Neural cell (in vitro differentiated cells): ENCODE measurements at regions not wholly inside any gene's neighbourhood (a gene's known extent, or its start where the extent isn't known, plus 50 kb on each side); places are given as distances from the start of the nearest gene placed in this dataset.

Experiments
- H2AFZ ChIP-seq: fragments of 200-600, 300-800 bp; sonication (generic), shearing (Covaris generic); 2 replicates; pipeline ENCODE4 v1.6.0; 2014; ENCODE audit warnings: low read depth, mild to moderate bottlenecking, antibody characterized with exemption, low read length, moderate library complexity
- H3F3A ChIP-seq: fragments of 200-600 bp; shearing (Covaris generic); 2 replicates; pipeline ENCODE4 v1.6.1; 2016; ENCODE audit warnings: mild to moderate bottlenecking, moderate library complexity, mixed read lengths, antibody characterized with exemption, low read length; ENCODE audit not compliant: insufficient read depth, poor library complexity, severe bottlenecking
- H3K27ac ChIP-seq: fragments of 200-600, 300-800 bp; sonication (generic), shearing (Covaris generic); 2 replicates; pipeline ENCODE4 v1.5.1; 2014; ENCODE audit warnings: mild to moderate bottlenecking, low read length, moderate library complexity
- H3K27me3 ChIP-seq: fragments of 300-800, 200-600 bp; sonication (generic), shearing (Covaris generic); 2 replicates; pipeline ENCODE4 v1.6.0; 2014; ENCODE audit warnings: mild to moderate bottlenecking, low read depth, low read length, moderate library complexity; ENCODE audit not compliant: insufficient read depth
- H3K36me3 ChIP-seq: fragments of 300-800, 200-600 bp; sonication (generic), shearing (Covaris generic); 2 replicates; pipeline ENCODE4 v1.5.1; 2014; ENCODE audit warnings: mild to moderate bottlenecking, antibody characterized with exemption, low read length, moderate library complexity; ENCODE audit not compliant: insufficient read depth
- H3K4me2 ChIP-seq: fragments of 300-800, 200-600 bp; sonication (generic), shearing (Covaris generic); 2 replicates; pipeline ENCODE4 v1.6.0; 2014; ENCODE audit warnings: mild to moderate bottlenecking, low read length
- H3K4me3 ChIP-seq: fragments of 300-800, 200-600 bp; sonication (generic), shearing (Covaris generic); 2 replicates; pipeline ENCODE4 v1.5.1; 2014; ENCODE audit warnings: mild to moderate bottlenecking, low read length, moderate library complexity
- H3K79me2 ChIP-seq: fragments of 200-600 bp; shearing (Covaris generic); replicated peaks from 2 replicates; pipeline ENCODE4 v1.6.0; 2014; ENCODE audit warnings: mild to moderate bottlenecking, low read length, moderate library complexity; ENCODE audit not compliant: insufficient read depth
- H3K9ac ChIP-seq: fragments of 300-800, 200-600 bp; sonication (generic), shearing (Covaris generic); 2 replicates; pipeline ENCODE4 v1.6.1; 2016; ENCODE audit warnings: mild to moderate bottlenecking, low read length, mixed read lengths
- H3K9me2 ChIP-seq: fragments of 200-600 bp; shearing (Covaris generic); 2 replicates; pipeline ENCODE4 v1.6.1; 2016; ENCODE audit warnings: mild to moderate bottlenecking, low read length, mixed read lengths; ENCODE audit not compliant: insufficient read depth
- H3K9me3 ChIP-seq: fragments of 200-600, 300-800 bp; sonication (generic), shearing (Covaris generic); 2 replicates; pipeline ENCODE4 v1.6.1; 2016; ENCODE audit warnings: mild to moderate bottlenecking, mixed run types, low read length, moderate library complexity, mixed read lengths
- H4K20me1 ChIP-seq: fragments of 200-600 bp; shearing (Covaris generic); 2 replicates; pipeline ENCODE4 v1.6.1; 2016; ENCODE audit warnings: mild to moderate bottlenecking, mixed run types; ENCODE audit not compliant: insufficient read depth
- CTCF ChIP-seq: fragments of 450-650 bp; IDR thresholded peaks from 2 replicates; pipeline ENCODE4 v1.5.1; 2014; ENCODE audit warnings: antibody characterized with exemption, mild to moderate bottlenecking, moderate library complexity; ENCODE audit not compliant: poor library complexity, severe bottlenecking
- EP300 ChIP-seq: fragments of 450-650 bp; conservative IDR thresholded peaks from 2 replicates; pipeline ENCODE4 v1.6.1; 2014; ENCODE audit warnings: antibody characterized with exemption, mild to moderate bottlenecking, moderate library complexity; ENCODE audit not compliant: poor library complexity, severe bottlenecking
- EZH2 ChIP-seq: fragments of 200-600, 300-800 bp; shearing (Covaris generic), sonication (generic); IDR thresholded peaks from 2 replicates; pipeline ENCODE4 v1.6.1; 2014; ENCODE audit warnings: antibody characterized with exemption, low read length, borderline replicate concordance, mild to moderate bottlenecking; ENCODE audit not compliant: insufficient read depth, poor library complexity, severe bottlenecking
- MXI1 ChIP-seq: fragments of 450-650 bp; conservative IDR thresholded peaks from 2 replicates; pipeline ENCODE4 v1.6.1; 2014; ENCODE audit warnings: antibody characterized with exemption, mild to moderate bottlenecking; ENCODE audit not compliant: poor library complexity, severe bottlenecking
- POLR2AphosphoS5 ChIP-seq: IDR thresholded peaks from 2 replicates; pipeline ENCODE4 v1.6.1; 2012
- RAD21 ChIP-seq: fragments of 450-650 bp; conservative IDR thresholded peaks from 2 replicates; pipeline ENCODE4 v1.6.1; 2014; ENCODE audit warnings: antibody characterized with exemption, mild to moderate bottlenecking, moderate library complexity
- SMC3 ChIP-seq: fragments of 450-650 bp; conservative IDR thresholded peaks from 2 replicates; pipeline ENCODE4 v1.6.1; 2014; ENCODE audit warnings: antibody characterized with exemption, mild to moderate bottlenecking, moderate library complexity; ENCODE audit not compliant: poor library complexity
- TAF1 ChIP-seq: IDR thresholded peaks from 2 replicates; pipeline ENCODE4 v1.6.1; 2012; ENCODE audit warnings: low read depth
- TF ChIP-seq, protein P1 (sequence below): IDR thresholded peaks from 2 replicates; pipeline ENCODE4 v1.6.1; 2012; ENCODE audit warnings: borderline replicate concordance

DNA sequence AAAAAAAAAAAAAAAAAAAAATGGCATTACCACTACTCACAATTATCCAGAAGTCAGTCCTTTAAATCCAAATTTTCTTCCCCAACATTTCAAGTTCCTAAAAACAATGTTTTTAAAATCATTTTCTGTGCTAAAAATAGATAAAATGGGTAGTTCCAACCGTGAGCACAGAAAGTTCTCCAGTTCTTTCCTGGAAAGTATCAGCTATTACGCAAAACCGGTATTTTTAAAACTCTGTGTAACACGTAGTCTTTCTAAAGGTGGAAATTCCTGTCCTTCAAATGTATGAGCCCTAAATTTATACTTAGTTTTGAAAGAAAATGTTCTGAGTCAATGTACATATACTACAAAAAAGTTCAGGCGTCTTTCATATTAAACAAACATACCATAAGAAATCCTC is 83.5 kb upstream of the SCAF8 start:
- Histone ChIP-seq H2AFZ (no peak overlapping the region), H4K20me1 (no peaks in the 10 kb centered on the region), H3K36me3 (no peaks in the 10 kb centered on the region), H3K27me3 (no peaks in the 10 kb centered on the region), H3K79me2 (no peaks in the 10 kb centered on the region), H3K9ac (no peak overlapping the region), H3K9me3 (peaks cover 3% of the 10 kb centered on the region), H3K4me3 (no peak overlapping the region), H3K27ac (no peak overlapping the region), H3K9me2 (no peaks in the 10 kb centered on the region), H3K4me2 (no peak overlapping the region), H3F3A (no peaks in the 10 kb centered on the region)
- TF ChIP-seq, protein P1, sequence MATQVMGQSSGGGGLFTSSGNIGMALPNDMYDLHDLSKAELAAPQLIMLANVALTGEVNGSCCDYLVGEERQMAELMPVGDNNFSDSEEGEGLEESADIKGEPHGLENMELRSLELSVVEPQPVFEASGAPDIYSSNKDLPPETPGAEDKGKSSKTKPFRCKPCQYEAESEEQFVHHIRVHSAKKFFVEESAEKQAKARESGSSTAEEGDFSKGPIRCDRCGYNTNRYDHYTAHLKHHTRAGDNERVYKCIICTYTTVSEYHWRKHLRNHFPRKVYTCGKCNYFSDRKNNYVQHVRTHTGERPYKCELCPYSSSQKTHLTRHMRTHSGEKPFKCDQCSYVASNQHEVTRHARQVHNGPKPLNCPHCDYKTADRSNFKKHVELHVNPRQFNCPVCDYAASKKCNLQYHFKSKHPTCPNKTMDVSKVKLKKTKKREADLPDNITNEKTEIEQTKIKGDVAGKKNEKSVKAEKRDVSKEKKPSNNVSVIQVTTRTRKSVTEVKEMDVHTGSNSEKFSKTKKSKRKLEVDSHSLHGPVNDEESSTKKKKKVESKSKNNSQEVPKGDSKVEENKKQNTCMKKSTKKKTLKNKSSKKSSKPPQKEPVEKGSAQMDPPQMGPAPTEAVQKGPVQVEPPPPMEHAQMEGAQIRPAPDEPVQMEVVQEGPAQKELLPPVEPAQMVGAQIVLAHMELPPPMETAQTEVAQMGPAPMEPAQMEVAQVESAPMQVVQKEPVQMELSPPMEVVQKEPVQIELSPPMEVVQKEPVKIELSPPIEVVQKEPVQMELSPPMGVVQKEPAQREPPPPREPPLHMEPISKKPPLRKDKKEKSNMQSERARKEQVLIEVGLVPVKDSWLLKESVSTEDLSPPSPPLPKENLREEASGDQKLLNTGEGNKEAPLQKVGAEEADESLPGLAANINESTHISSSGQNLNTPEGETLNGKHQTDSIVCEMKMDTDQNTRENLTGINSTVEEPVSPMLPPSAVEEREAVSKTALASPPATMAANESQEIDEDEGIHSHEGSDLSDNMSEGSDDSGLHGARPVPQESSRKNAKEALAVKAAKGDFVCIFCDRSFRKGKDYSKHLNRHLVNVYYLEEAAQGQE = no peak
- TF ChIP-seq RAD21 (no peak), TAF1 (no peak), SMC3 (no peak), EZH2 (no peak)

GRCh38 chr6:154650351-154650750 is 82.9 kb upstream of the SCAF8 start:
- H3K9me3 ChIP-seq = peaks cover 3% of the 10 kb centered on the region
- no peaks in the 10 kb centered on the region for H3K27me3 ChIP-seq
- H3K9me2 ChIP-seq = no peaks in the 10 kb centered on the region
- no peak overlapping the region for H2AFZ ChIP-seq
- no peaks in the 10 kb centered on the region for H3K36me3 ChIP-seq
- TF ChIP-seq MXI1 (no peak), EZH2 (no peak), EP300 (no peak), CTCF (no peak), RAD21 (no peak), TAF1 (no peak), SMC3 (no peak), POLR2AphosphoS5 (no peak)
- TF ChIP-seq, protein P1 = no peak
- no peaks in the 10 kb centered on the region for H4K20me1 ChIP-seq
- H3F3A ChIP-seq = no peaks in the 10 kb centered on the region
- H3K4me2 ChIP-seq = no peak overlapping the region
- no peaks in the 10 kb centered on the region for H3K79me2 ChIP-seq
- no peak overlapping the region for H3K4me3 ChIP-seq
- no peak overlapping the region for H3K27ac ChIP-seq
- no peak overlapping the region for H3K9ac ChIP-seq
